ENCODE measurements at regions not wholly inside any gene's neighbourhood (a gene's known extent, or its start where the extent isn't known, plus 50 kb on each side); places are given as distances from the start of the nearest gene placed in this dataset.

GRCh38 chr5:135218790-135219568 is 180.1 kb downstream of the MACROH2A1 start:
- DNase-seq (ENCODE audit: low spot score): no peak

DNA sequence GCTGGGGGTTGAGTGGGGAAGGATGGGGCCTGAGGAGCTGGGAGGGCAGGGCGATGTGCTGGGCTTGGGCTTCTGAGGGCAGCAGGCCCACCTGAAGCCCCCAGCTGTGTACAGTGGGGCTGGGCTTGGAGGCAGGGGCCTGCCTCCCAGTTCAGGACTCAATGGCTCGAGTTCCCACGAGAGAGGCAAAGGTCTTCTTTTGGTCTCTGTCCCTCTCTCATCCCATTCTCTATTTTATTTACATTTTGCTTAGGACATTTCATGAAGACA is 180.6 kb downstream of the MACROH2A1 start:
- no peak for DNase-seq (ENCODE audit: low spot score)

- peak; percentile 72 for DNase-seq (ENCODE audit: low spot score)
Measured at GRCh38 chr5:135217669-135218485, 181.2 kb downstream of the MACROH2A1 start.

- no peak for DNase-seq (ENCODE audit: low spot score)
Measured at GRCh38 chr5:135216471-135217343, 182.3 kb downstream of the MACROH2A1 start.

DNA sequence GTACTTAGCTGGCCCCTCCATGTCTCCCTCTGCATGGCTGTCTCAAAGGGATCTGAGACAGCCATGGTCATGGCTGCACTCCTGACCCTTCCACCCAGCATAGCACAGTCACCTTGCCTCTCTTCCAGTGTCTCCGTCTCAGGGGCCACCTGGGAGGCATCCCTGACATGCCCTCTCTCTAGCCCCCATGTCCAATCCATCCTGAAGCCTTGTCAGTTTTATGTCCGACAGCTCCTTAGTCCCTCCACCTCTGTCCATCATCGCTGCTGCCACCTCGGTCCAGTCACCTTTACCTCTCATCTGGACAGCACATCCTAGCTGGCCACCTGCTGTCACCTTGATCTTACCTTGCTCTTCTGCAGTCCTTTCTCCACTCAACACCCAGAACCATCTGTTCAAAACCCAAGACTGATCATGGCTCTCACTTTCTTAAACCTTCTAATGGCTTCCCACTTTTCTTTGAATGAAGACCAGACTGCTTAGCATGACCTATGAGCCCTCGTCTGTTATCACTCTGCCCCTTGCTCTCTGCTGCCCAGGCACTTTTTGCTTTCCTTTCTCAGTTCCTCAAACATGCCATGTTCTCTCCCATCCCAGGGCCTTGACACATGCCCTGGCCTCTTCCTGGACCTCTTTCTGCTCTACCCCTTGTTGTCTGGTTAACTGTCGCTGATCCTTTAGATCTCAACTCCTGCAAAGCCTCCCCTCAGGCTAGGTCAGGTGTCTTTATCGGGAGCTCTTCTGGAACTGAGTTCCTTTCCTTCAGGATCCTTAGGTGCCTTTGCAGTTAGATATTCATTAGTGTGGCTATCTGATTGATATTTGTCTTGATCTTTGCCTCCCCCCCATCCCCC is 181.8 kb upstream of the PITX1 start:
- no peak for DNase-seq (ENCODE audit: low spot score)

DNA sequence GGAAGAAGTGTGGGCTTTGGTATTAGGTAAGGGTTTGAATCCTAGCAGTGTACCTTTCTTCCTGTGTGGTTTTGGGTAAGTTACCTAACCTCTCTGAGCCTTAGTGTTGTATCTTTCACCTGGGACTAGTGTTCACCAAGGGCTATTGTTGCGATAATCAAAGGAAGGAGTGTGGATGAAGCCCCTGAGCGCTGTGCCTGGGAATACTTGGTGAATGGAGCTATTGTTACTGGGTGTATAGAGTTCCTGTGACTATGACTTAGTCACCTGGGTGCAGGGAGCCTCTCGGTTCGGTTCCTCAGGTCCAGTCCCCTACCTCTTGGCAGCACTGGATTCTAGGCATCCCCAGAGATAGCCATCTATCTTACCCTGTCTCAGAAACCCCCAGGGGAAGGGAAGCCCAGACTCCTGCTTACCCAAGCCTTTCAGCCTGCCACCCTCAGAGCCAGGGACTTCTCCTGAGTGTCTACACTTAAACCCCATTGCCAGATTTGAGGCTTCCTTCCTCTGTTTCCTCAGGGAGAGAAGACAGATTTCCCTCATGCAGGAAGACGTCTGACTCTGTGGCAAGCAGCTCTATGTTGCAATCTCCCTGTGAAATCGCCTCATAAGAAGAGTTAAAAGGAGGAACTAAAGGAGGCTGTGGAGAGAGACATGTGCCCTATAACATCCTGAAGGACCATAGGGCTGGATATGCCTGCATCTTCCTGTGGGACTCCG is 181.0 kb upstream of the PITX1 start:
- no peak for DNase-seq (ENCODE audit: low spot score)

- DNase-seq (ENCODE audit: low spot score): no peak
Measured at GRCh38 chr5:135213466-135214239, 179.6 kb upstream of the PITX1 start.

- no peak for DNase-seq (ENCODE audit: low spot score)
Measured at GRCh38 chr5:135213027-135213386, 179.0 kb upstream of the PITX1 start.

GRCh38 chr5:135212361-135213026 is 178.5 kb upstream of the PITX1 start:
- no peak for DNase-seq (ENCODE audit: low spot score)

DNA sequence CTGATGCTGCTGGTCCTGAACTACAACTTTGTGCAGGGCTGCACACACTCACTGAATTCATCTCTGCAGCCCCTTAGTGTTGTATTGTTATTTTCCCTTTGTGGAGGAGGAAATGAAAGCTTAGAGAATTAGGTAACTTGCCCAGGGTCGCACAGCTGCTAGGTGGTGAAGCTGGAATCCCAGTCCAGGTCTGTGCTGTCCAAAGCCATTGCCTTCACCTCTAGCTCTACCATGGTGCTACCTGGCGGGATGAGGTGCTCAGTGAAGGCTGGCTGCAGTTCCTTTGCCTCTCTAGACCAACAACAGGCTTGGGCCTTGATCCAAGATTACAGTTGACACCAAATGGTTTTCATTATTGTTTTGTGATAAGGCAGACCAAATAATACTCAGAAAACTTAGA is 177.8 kb upstream of the PITX1 start:
- no peak for DNase-seq (ENCODE audit: low spot score)

- DNase-seq (ENCODE audit: low spot score): no peak
Measured at GRCh38 chr5:135211083-135211790, 177.2 kb upstream of the PITX1 start.

DNA sequence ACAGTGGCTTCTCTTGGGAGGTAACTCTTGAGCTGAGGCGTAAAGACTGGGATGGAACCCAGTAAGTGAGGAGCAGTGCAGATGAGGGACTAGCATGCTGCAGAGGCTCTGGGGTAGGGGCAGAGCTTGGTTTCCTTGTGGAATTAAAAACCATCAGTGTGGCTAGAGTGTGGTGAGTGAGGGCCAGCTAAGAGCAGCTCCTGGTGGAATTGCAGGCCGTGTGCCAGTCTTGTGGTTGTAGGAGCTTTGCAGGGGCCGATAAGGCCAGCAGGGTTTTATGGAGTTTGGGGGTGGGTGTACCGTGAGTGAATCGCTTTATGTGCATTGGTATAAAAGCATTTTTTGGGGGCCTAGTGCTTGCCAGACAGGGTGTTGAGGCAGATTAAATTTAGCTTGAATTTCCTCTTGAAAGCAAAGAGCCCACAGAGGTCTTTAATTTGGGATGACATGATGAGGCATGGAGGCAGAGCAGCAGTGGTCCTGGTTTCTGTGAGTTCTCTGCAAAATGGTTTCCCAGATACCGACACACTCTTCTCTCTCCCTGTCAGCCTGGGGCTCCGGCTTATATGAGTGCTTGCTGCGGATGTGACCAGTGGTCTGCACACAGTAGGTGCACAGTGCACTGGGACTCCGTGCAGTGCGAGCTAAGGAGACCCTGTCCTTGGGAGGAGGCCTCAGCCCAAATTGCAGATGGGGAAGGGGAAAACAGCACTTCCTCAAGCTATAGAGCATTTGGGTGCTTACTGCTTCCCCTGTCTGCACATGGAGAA is 176.4 kb upstream of the PITX1 start:
- DNase-seq (ENCODE audit: low spot score): no peak

GRCh38 chr5:135208903-135209721 is 175.1 kb upstream of the PITX1 start:
- DNase-seq (ENCODE audit: low spot score): no peak

DNA sequence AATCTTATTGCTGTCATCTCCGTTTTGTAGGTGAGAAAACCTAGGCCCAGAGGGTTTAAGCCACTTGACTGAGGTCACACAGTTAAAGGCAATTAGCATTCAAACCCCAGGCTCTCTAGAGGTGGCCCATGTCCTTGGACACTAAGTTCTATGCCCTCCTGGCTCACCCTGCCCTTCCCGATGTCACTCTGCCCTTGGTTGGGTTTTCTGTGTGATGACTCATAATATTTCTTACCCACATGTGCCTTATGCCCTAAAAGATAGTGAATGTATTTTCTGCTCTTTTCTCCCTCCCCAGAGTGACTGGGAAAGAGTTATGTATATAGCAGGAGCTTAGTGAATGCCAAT is 174.5 kb upstream of the PITX1 start:
- no peak for DNase-seq (ENCODE audit: low spot score)

- no peak for DNase-seq (ENCODE audit: low spot score)
Measured at GRCh38 chr5:135207866-135208265, 173.8 kb upstream of the PITX1 start.

- no peak for DNase-seq (ENCODE audit: low spot score)
Measured at GRCh38 chr5:135206862-135207261, 172.8 kb upstream of the PITX1 start.

DNA sequence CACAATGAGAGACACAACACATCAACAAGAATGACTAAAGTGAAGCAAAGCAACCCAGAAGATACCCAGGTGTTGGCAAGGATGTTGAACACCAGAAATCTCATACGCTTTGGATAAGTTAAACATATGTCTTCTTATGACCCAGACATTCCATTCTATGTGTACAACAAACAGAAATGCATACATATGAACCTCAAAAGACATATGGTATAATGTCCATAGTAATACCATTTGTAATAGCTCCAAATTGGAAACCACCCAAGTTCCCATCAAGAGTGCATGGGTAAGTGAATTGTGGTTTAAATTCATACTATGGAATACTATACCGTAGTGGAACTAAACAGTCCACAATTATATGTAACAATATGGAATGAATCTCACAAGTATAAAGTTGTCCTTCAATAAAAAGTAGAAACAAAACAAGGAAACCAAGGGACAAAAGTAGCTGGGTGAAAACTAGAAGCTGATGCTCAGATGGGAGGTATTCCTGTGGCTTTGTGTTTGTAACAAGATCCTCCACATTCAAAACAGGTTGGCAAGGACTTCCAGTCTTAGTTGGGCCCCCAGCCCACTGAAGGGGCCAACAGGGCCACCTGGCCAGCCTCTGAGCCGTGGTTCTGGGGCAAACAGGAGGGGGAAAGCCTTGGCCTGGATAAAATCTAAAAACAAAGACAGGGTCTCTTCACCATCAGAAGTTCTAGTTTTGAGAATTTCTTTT is 171.8 kb upstream of the PITX1 start:
- DNase-seq (ENCODE audit: low spot score): no peak

All from iPS-NIHi11 (cell line).